ENCODE measurements at regions not wholly inside any gene's neighbourhood (a gene's known extent, or its start where the extent isn't known, plus 50 kb on each side); places are given as distances from the start of the nearest gene placed in this dataset.
A peak's percentile ranks its signal among the peaks of the same experiment; 100 is the strongest.

DNA sequence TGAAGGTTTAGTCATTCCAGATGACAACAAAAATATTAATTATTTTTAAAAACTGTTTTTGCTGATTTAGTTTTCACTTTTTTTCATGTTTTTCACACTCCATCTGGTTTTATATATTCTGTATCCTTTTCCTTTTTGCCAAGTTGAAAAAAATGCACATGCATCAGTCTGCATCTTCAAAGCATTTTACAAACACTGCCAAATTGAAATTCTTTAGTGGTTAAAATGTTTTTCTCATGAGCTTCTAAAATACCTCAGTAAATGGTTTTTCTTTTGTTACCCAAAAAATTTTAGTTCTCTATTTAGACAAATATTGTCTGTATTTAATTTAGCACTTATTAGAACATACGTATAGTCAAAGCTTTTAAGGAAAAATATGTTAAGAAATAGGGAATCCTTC lies 386.9 kb upstream of the HSF2 start:
- DNase-seq = no peak

GRCh38 chr6:122014961-122015360 lies 384.5 kb upstream of the HSF2 start:
- no peak for DNase-seq

DNA sequence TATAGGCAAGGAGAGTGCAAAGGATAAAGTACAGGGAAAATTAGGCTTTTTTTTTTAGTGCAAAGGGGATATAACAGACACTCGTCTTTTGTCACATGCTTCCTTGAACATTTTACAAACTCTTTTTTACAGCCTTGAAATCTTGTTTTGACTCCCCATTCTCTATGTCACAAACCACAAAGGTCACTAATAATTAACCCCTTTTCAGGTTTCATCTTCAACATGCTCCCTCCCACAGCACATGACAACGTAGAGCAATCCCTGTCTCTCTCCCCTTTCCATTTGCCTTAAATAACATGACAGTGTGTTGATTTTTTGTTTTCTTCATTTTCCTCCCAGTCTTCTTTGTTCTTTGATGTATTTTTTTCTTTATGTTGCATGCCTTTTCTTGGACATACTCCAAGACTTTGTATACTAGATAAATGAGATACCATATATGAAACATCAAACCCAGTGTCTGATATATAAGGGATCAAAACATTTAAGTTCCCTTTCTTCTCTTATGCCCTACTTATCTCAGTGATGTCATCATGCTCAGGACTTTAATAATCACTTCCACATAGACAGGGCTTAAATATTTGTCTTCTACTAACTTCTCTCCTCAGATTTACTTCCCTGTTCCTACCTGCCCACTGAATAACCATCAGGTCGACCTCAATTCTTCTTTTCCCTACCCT lies 378.7 kb upstream of the HSF2 start:
- no peak for DNase-seq

GRCh38 chr6:122025104-122025503 lies 374.3 kb upstream of the HSF2 start:
- DNase-seq = no peak

DNA sequence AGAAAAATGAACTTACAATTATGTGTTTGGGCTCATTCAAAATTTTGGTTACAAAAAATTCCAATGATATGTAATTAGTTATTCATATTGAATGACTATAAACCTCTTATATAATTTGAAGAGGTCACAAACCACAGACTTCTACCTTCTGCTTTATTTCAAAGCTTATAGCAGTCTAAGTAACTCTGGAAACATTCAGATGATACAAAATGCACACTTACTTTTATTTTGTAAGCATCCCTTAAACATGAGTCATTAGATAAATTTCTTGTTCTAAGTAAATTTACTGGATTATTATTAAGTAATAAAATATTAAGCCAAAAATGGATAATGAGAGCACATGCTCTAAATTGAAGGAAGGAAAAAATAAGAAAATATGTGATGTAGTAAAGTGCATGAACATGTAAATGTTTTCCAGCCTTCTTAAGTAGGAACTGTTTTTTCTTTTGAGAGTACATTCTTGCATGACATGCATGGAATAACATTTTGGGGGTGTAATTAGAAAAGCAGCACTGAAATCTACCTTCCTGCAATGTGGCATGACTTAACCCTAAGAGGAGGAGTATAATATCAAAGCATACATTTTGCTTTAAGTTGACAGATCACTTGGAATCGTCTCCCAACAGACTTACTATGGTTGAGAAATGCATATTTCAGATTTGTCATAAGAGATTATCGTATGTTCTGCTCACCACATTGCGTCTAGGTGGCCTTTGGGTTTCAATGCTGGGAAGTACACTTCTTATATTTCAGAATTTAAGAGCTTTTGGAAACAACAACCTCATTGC lies 372.7 kb upstream of the HSF2 start:
- peak; percentile 24 for DNase-seq

DNA sequence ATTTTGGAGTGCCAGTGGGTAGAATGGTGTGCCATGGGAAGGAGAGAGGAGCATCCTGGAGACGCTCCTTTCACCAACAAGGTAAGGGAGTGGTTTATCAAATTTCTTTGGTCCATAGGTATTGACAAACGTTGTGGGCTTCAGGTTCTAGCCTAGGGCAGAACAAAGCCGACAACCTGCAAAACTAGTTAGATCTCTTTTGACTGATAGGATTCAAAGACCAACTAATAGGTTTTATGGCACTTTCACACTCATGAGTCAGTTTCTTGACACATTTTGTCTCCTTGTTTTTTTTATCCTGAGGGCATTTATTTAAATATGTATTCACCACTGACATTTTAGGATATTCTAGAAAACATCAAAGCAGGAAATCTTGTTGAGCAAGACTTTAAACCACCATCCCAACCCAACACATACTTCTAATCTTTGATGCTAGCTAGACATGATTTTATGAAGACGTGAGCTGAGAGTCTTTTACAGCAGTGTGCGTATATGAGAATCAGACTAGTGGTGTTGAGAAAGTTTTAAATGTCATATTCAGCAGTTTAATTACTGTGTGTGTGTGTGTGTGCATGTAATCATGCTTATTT lies 370.4 kb upstream of the HSF2 start:
- no peak for DNase-seq

GRCh38 chr6:122033564-122034181 lies 365.8 kb upstream of the HSF2 start:
- DNase-seq = peak; percentile 78

DNA sequence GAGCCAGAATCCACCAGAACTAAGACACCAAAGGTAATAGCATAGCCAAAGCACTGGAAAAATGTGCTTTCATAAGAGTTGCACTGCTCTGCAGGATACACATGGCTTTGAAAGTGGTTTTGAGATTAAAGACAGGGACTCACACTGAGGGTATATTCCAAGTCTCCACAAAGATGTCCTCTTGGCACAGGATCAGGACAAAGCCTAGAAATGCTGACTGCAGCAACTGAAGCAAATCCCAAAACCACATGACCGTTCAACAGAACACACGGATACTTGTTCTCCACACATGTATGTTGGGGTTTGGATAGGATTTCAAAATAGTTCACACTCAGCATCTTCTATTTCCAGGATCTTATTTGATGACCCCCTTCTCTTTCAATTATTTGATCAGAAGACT lies 364.3 kb upstream of the HSF2 start:
- peak; percentile 28 for DNase-seq

GRCh38 chr6:122040261-122040660 lies 359.2 kb upstream of the HSF2 start:
- no peak for DNase-seq

DNA sequence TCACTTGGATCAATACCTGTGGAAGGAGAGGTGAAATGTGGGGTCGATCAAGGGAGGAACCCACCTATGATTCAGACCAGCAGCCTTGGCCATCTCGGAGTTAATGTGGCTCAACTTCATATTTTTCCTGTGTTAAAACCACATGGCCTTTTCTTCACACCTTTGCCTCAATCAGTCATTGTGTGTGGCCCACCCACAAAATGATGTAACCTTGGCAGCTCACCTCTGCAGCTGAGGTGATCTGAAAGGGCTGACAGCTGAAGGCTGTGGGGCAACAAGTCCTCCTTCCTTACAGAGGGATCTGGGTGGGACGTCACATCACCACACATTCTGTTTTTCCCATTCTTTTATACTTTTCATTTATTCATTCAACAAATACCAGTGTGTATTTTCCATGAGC lies 357.1 kb upstream of the HSF2 start:
- no peak for DNase-seq

DNA sequence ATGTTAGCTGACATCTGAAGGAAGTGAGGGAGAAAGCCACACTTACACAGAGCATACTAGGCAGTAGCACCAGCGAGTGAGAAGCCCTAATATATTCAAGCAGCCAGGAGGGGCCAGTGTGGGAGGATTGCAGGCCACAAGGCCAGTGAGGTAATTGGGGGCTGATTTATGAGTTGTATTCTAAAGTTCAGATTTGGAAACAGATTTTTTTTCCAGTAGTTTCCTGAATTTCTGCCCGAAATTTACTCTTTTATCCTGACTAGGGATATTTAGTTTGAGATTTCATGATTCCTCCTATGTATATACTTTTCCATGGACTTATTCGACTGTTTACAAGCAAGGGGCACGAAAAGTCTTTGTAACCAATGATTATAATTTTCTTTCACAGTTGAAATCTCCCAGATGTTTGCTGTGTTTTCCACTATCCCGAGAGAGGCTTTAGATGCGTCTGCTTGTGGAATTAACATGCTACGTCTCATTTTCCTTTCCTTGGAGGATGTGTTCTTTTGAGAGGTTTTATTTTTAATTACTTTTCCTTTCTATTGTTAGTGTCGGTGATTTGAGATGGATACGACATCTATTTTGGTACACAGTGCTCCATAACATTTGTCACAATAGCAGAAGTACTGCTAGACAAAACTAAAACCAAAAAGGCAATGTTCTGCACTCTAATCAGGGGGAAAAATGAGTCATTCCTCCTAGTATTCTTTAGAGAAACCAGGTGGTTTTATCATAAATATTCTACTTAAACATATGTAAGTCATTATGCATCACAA lies 356.3 kb upstream of the HSF2 start:
- DNase-seq = peak; percentile 80

DNA sequence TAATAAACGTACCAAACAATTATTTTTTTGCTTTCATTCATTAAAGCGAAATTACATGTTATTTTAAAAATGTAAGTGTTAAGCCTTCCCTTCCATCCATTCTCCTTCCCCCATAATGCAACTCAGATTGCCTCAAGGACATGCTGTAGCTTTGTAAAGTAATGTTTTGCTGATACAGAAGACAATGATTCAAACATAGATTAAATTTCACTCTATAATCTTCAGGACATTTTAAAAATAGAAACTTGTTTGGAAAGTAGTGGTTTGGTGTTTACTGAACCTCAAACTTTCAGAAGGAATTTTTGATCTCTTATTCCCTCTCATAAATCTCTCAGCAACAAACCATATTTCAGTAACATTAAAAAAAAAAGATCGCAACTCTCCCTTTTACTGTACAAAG lies 350.9 kb upstream of the HSF2 start:
- no peak for DNase-seq

GRCh38 chr6:122049341-122049740 lies 350.1 kb upstream of the HSF2 start:
- DNase-seq = peak; percentile 48

GRCh38 chr6:122050242-122050755 lies 349.2 kb upstream of the HSF2 start:
- DNase-seq = no peak

DNA sequence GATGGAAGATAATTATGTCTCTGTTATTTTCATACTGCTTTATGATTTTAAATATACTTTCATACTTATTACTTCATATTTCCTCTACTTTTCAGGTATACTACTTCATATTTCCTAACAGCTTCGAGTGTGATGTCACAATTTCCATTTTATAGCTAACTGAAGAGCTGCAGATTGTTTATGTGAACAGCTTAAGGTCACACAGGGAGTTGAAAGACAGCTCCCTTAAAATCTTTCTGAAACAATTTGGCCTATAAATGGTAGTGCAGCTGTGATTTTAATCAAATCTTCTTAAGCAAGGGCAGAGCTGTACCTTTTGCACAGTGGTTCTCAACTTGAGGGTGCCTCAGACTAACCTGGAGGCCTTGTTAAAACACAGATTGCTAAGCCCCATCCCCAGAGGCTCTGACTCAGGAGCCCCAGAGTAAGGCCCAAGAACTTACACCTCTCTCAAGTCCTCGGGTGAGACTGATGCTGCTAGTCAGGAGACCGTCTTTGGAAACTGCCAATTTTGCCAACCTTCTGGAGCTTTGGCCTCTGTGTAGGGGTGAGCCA lies 347.0 kb upstream of the HSF2 start:
- peak; percentile 57 for DNase-seq

DNA sequence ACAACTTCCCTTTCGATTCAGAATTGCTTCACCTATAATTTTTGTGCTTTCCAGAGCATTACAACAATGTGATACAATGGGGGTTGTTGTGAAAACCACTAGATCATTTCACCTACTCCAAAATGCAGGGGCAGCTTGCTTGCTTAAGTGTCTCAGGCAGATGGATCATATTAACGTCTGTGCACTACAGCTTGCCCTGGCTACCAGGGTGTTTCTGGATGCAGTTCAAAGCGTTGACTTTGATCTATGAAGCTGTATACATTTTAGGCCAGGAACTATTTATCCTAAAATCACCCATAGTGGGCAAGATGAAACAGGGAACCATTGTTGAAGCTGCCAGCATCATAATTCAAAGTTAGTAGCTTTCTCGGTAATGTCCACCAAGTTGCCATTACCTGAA lies 339.5 kb upstream of the HSF2 start:
- DNase-seq = no peak

DNA sequence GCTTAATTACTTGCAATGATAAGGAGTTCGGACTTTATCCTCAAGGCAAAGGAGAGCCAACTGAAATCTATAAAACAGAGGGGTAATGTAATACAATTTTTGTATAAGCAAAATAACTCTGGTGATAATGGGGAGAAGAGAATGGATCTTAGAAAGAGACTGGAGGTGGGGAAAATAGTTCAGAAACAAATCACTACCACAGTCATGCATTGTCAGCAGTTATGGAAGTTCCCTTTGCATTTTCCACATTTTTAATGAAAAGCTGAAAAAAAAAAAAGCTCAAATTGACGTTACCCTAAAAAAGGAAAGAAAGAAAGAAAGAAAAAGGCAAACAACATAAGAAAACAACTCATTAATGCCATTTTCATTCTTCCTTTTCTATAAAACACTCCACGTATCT lies 337.6 kb upstream of the HSF2 start:
- DNase-seq = no peak

GRCh38 chr6:122063076-122063475 lies 336.4 kb upstream of the HSF2 start:
- peak; percentile 65 for DNase-seq

DNA sequence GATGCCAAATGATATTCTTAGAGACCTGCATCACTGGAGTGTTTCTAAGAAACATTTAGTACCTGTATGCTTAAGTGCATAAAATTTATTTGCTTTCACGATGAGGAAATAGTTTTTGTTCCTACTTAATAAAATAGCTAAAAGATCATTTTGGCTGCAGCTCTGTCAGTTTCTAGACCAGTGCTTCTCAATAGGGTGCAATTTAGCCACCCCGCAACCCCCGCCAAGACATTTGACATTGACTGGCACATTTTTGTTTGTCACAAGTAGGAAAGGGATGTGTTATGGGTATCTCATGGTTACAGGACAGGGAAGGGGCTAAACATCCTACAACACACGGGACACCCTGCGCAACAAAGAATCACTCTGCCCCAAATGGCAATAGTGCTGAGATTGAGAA lies 335.7 kb upstream of the HSF2 start:
- DNase-seq = no peak

DNA sequence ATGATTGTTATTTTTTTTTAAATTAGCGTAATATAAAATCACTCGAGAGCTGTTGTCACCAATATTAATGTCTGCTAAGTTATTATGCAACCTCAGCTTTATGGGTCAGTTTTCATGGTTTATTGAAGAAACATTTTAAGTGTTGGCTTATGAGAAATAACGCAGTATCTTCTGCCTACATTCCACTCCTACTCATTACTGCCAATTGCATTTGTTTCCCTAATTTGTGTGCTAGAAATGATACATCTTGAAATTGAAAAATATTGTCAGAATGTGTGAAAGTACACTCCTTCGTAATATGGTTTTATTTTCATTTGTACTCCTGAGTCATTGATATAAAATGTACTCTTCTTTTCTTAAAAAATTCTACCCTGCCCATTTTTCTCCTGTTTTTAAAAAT lies 333.3 kb upstream of the HSF2 start:
- no peak for DNase-seq

GRCh38 chr6:122068291-122068769 lies 331.1 kb upstream of the HSF2 start:
- peak; percentile 61 for DNase-seq

DNA sequence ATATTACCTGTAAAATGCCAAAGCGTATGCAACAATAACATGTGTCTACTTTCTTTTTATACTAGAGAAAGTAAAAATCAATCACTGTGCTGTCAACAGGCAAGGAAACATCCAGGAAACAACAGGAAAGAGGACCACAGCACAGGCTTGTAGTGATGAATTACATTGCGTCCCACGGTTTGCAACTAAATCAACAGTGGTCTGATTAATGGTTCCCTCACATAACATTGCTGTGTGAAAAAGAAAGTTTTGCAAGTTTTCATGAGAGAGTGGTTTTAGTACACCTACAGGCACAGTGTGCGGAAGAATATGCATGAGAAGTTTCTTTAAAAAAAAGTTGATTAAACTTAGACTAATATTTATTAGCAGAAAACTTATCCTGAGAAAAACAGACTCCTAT lies 329.5 kb upstream of the HSF2 start:
- no peak for DNase-seq

Measured in tongue (tissue), 1 donor.